SK-N-SH (cell line): ENCODE measurements at regions not wholly inside any gene's neighbourhood (a gene's known extent, or its start where the extent isn't known, plus 50 kb on each side); places are given as distances from the start of the nearest gene placed in this dataset.

Experiments used
- CTCF ChIA-PET: fragments of 300-600, 350-600 bp; formaldehyde crosslinking; extraction: SDS; loops from one replicate; lab custom pipeline; 2021; lab: Yijun Ruan, JAX
- POLR2A ChIA-PET: fragments of 350-600 bp; sonication (Branson Sonifier 250); formaldehyde crosslinking; extraction: SDS; loops from one replicate; lab custom pipeline; 2020; ENCODE audit warnings: antibody characterized with exemption, inconsistent platforms; lab: Yijun Ruan, JAX
- DNase-seq: peaks from one replicate; pipeline ENCODE4 v3.0.0; 2012
- H2AFZ ChIP-seq: fragments of 200-600 bp; sonication (generic); 2 replicates; pipeline ENCODE4 v1.8.1; 2016; ENCODE audit warnings: antibody characterized with exemption, mild to moderate bottlenecking, low read depth
- H3F3A ChIP-seq: fragments of 200-600 bp; sonication (generic); replicated peaks from 2 replicates; pipeline ENCODE3; 2016; ENCODE audit warnings: antibody characterized with exemption, mild to moderate bottlenecking; ENCODE audit not compliant: insufficient read depth
- H3K27ac ChIP-seq, 2 experiments: fragments of 200-500 bp in 1 of 2; fragments of 200-600 bp in 1 of 2; sonication (Bioruptor generic) in 1 of 2; sonication (generic), shearing (Covaris generic) in 1 of 2; 2 replicates each; pipeline versions ENCODE4 v1.5.1 to v1.6.1; 2014 to 2016; ENCODE audit warnings: low read depth in 2 of 2, inconsistent platforms in 1 of 2, low read length in 1 of 2, mild to moderate bottlenecking in 1 of 2, mixed read lengths in 1 of 2
- H3K27me3 ChIP-seq: fragments of 200-600 bp; sonication (generic), shearing (Covaris generic); 2 replicates; pipeline ENCODE4 v1.6.1; 2016; ENCODE audit warnings: mixed run types; ENCODE audit not compliant: insufficient read depth
- H3K36me3 ChIP-seq, 2 experiments: fragments of 200-500 bp in 1 of 2; fragments of 200-600 bp in 1 of 2; sonication (Bioruptor generic) in 1 of 2; sonication (generic) in 1 of 2; replicated peaks in 1 of 2; 2 replicates each; pipeline versions ENCODE3 to v1.5.1; 2014 to 2016; ENCODE audit warnings: low read length in 1 of 2, mild to moderate bottlenecking in 1 of 2; ENCODE audit not compliant: insufficient read depth in 2 of 2, control insufficient read depth in 1 of 2
- H3K4me1 ChIP-seq, 2 experiments: fragments of 200-500 bp in 1 of 2; fragments of 200-600 bp in 1 of 2; sonication (Bioruptor generic) in 1 of 2; sonication (generic), shearing (Covaris generic) in 1 of 2; 2 replicates each; pipeline versions ENCODE4 v1.5.1 to v1.6.1; 2014 to 2016; ENCODE audit warnings: low read depth in 1 of 2, low read length in 1 of 2, mixed run types in 1 of 2; ENCODE audit not compliant: insufficient read depth in 2 of 2, control insufficient read depth in 1 of 2
- H3K4me2 ChIP-seq: fragments of 200-600 bp; sonication (generic), shearing (Covaris generic); 2 replicates; pipeline ENCODE4 v1.6.1; 2017; ENCODE audit warnings: mixed run types
- H3K4me3 ChIP-seq, 2 experiments: fragments of 200-500 bp in 1 of 2; fragments of 200-600 bp in 1 of 2; sonication (Bioruptor generic) in 1 of 2; sonication (generic), shearing (Covaris generic) in 1 of 2; 2 replicates each; pipeline versions ENCODE4 v1.5.1 to v1.8.1; 2014 to 2016; ENCODE audit warnings: low read depth in 2 of 2, inconsistent platforms in 1 of 2, low read length in 1 of 2, mild to moderate bottlenecking in 1 of 2, mixed read lengths in 1 of 2, moderate library complexity in 1 of 2
- H3K79me2 ChIP-seq: fragments of 200-600 bp; sonication (generic); 2 replicates; pipeline ENCODE4 v1.8.1; 2017; ENCODE audit warnings: mild to moderate bottlenecking; ENCODE audit not compliant: insufficient read depth
- H3K9ac ChIP-seq: fragments of 200-600 bp; sonication (generic); 2 replicates; pipeline ENCODE4 v1.6.1; 2017; ENCODE audit warnings: mixed run types
- H3K9me2 ChIP-seq: fragments of 200-600 bp; sonication (generic); 2 replicates; pipeline ENCODE4 v1.6.1; 2017; ENCODE audit warnings: mixed run types
- H3K9me3 ChIP-seq: fragments of 200-600 bp; sonication (generic); 2 replicates; pipeline ENCODE4 v1.6.1; 2017; ENCODE audit warnings: mixed run types, mild to moderate bottlenecking, moderate library complexity
- H4K20me1 ChIP-seq: fragments of 200-600 bp; sonication (generic); 2 replicates; pipeline ENCODE4 v1.6.1; 2017; ENCODE audit warnings: mild to moderate bottlenecking, mixed run types; ENCODE audit not compliant: insufficient read depth
- CHD2 ChIP-seq: fragments of 150-350 bp; IDR thresholded peaks from 2 replicates; pipeline ENCODE4 v1.6.1; 2018; ENCODE audit warnings: low read length; ENCODE audit not compliant: partially characterized antibody
- ELF1 ChIP-seq: IDR thresholded peaks from 2 replicates; pipeline ENCODE4 v1.4.0; 2012
- EP300 ChIP-seq, 2 experiments: IDR thresholded peaks; 2 replicates each; pipeline versions ENCODE4 v1.4.0 to v1.6.1; 2012; ENCODE audit warnings: borderline replicate concordance in 1 of 2, low read depth in 1 of 2, low read length in 1 of 2
- EZH2phosphoT487 ChIP-seq: fragments of 200-600 bp; sonication (generic); IDR thresholded peaks from 2 replicates; pipeline ENCODE4 v1.6.1; 2017; ENCODE audit warnings: low read depth, mixed run types, mild to moderate bottlenecking, antibody characterized with exemption, moderate library complexity, borderline replicate concordance
- FOSL2 ChIP-seq: IDR thresholded peaks from 2 replicates; pipeline ENCODE4 v1.4.0; 2012; ENCODE audit warnings: low read depth, mild to moderate bottlenecking, moderate library complexity, borderline replicate concordance
- FOXJ3 ChIP-seq: sonication (generic); formaldehyde crosslinking; IDR thresholded peaks from 2 replicates; pipeline ENCODE4 v1.5.1; 2020; ENCODE audit warnings: mild to moderate bottlenecking, missing genetic modification reagents
- FOXM1 ChIP-seq: IDR thresholded peaks from 2 replicates; pipeline ENCODE4 v1.4.0; 2012; ENCODE audit warnings: low read depth, mild to moderate bottlenecking
- GATA2 ChIP-seq: sonication (generic); formaldehyde crosslinking; IDR thresholded peaks from 2 replicates; pipeline ENCODE4 v1.5.0; 2020; ENCODE audit warnings: mild to moderate bottlenecking, missing genetic modification reagents
- NRF1 ChIP-seq: IDR thresholded peaks from 2 replicates; pipeline ENCODE4 v1.6.1; 2012; ENCODE audit warnings: low read depth, mild to moderate bottlenecking, low read length
- POLR2AphosphoS5 ChIP-seq: IDR thresholded peaks from 2 replicates; pipeline ENCODE4 v1.6.1; 2012; ENCODE audit warnings: low read depth, low read length
- RAD21 ChIP-seq: IDR thresholded peaks from 2 replicates; pipeline ENCODE4 v1.6.1; 2012; ENCODE audit warnings: mild to moderate bottlenecking, low read length
- RXRA ChIP-seq: IDR thresholded peaks from 2 replicates; pipeline ENCODE4 v1.4.0; 2012; ENCODE audit warnings: low read depth, mild to moderate bottlenecking, borderline replicate concordance
- SMC3 ChIP-seq: IDR thresholded peaks from 2 replicates; pipeline ENCODE4 v1.6.1; 2012; ENCODE audit warnings: low read depth, low read length, improper control_type of control experiment
- TAF1 ChIP-seq: IDR thresholded peaks from 2 replicates; pipeline ENCODE4 v1.6.1; 2012; ENCODE audit warnings: low read depth, mild to moderate bottlenecking, low read length, moderate library complexity, borderline replicate concordance
- WGBS: methylation state at CpG from one replicate; pipeline ENCODE4 v1.1.6; 2017; ENCODE audit warnings: low lambda C conversion rate; 5-methylcytosine and 5-hydroxymethylcytosine counted together
- TF ChIP-seq, protein P1 (sequence below): fragments of 150-350 bp; IDR thresholded peaks from 2 replicates; pipeline ENCODE4 v1.6.1; 2016; ENCODE audit warnings: mild to moderate bottlenecking, low read depth, low read length
- TF ChIP-seq, protein P2 (sequence below): fragments of 200-600 bp; sonication (generic); IDR thresholded peaks from 2 replicates; pipeline ENCODE4 v1.6.1; 2017; ENCODE audit warnings: antibody characterized with exemption, mild to moderate bottlenecking, moderate library complexity
- TF ChIP-seq, protein P3 (sequence below): IDR thresholded peaks from 2 replicates; pipeline ENCODE4 v1.6.1; 2012; ENCODE audit warnings: mild to moderate bottlenecking, low read depth, low read length, moderate library complexity
- TF ChIP-seq, protein P4 (sequence below): fragments of 150-350 bp; IDR thresholded peaks from 2 replicates; pipeline ENCODE4 v1.6.1; 2017; ENCODE audit warnings: antibody characterized with exemption, low read length, low read depth, borderline replicate concordance
- TF ChIP-seq, protein P5 (sequence below): IDR thresholded peaks from 2 replicates; pipeline ENCODE4; 2012

DNA sequence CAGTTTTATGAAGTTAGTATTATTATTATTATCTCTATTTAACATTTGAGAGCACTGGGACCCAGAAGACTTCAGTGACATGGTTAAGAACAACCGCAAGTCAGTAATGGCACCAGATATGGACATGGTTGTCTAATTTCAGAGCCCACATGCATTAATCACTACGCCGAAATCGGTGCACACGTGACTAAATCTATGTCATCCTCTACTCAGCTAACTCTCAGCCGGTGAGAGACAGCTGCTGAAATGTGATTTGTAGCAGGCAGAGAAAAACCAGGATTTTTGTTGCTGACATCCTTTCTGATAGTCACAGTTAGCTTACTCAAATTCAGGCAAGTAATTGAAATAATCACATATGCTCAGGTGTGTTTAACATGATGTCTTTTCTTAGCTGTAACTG is 127.7 kb downstream of the SPAG6 start:
- Histone ChIP-seq H3K4me1 (peaks cover 0 to 5% of the 10 kb centered on the region in 2 experiments; a peak in 1 of 4 replicates), H3K9me3 (no peaks in the 10 kb centered on the region), H3K4me2 (no peak overlapping the region), H3K4me3 (no peak overlapping the region), H3K9ac (no peak overlapping the region), H3K9me2 (no peaks in the 10 kb centered on the region), H3K27me3 (peaks cover 12% of the 10 kb centered on the region; the same call in 1 of the 2 replicates), H3K36me3 (no peaks in the 10 kb centered on the region), H3K79me2 (no peaks in the 10 kb centered on the region), H3K27ac (no peak overlapping the region), H4K20me1 (no peaks in the 10 kb centered on the region), H3F3A (no peaks in the 10 kb centered on the region), H2AFZ (no peak overlapping the region)
- 91% methylated on average over 6 of the region's 6 CpGs for WGBS
- no peak for DNase-seq
- CTCF ChIA-PET, result interaction anchor here (1.1 to 2.1 kb wide), 4 partner anchors 13 to 77 kb away, joined by 4 to 8 read pairs (median 5); no protein-coding TSS in a partner anchor
- POLR2A ChIA-PET, result no interaction called here
- TF ChIP-seq, protein P1, sequence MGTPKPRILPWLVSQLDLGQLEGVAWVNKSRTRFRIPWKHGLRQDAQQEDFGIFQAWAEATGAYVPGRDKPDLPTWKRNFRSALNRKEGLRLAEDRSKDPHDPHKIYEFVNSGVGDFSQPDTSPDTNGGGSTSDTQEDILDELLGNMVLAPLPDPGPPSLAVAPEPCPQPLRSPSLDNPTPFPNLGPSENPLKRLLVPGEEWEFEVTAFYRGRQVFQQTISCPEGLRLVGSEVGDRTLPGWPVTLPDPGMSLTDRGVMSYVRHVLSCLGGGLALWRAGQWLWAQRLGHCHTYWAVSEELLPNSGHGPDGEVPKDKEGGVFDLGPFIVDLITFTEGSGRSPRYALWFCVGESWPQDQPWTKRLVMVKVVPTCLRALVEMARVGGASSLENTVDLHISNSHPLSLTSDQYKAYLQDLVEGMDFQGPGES, result no peak
- TF ChIP-seq FOSL2 (no peak), NRF1 (no peak), RAD21 (no peak), RXRA (no peak), GATA2 (CRISPR knock-in tag) (no peak), ELF1 (no peak), CHD2 (no peak), FOXM1 (no peak), SMC3 (no peak), FOXJ3 (CRISPR knock-in tag) (no peak), POLR2AphosphoS5 (no peak), TAF1 (no peak), EZH2phosphoT487 (no peak), EP300 (IDR thresholded peaks at IDR 0.05; ENCODE audit: borderline replicate concordance in 1 of 2, low read depth in 1 of 2, low read length in 1 of 2) (no peak)
- TF ChIP-seq, protein P2, sequence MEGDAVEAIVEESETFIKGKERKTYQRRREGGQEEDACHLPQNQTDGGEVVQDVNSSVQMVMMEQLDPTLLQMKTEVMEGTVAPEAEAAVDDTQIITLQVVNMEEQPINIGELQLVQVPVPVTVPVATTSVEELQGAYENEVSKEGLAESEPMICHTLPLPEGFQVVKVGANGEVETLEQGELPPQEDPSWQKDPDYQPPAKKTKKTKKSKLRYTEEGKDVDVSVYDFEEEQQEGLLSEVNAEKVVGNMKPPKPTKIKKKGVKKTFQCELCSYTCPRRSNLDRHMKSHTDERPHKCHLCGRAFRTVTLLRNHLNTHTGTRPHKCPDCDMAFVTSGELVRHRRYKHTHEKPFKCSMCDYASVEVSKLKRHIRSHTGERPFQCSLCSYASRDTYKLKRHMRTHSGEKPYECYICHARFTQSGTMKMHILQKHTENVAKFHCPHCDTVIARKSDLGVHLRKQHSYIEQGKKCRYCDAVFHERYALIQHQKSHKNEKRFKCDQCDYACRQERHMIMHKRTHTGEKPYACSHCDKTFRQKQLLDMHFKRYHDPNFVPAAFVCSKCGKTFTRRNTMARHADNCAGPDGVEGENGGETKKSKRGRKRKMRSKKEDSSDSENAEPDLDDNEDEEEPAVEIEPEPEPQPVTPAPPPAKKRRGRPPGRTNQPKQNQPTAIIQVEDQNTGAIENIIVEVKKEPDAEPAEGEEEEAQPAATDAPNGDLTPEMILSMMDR, result no peak
- TF ChIP-seq, protein P3, sequence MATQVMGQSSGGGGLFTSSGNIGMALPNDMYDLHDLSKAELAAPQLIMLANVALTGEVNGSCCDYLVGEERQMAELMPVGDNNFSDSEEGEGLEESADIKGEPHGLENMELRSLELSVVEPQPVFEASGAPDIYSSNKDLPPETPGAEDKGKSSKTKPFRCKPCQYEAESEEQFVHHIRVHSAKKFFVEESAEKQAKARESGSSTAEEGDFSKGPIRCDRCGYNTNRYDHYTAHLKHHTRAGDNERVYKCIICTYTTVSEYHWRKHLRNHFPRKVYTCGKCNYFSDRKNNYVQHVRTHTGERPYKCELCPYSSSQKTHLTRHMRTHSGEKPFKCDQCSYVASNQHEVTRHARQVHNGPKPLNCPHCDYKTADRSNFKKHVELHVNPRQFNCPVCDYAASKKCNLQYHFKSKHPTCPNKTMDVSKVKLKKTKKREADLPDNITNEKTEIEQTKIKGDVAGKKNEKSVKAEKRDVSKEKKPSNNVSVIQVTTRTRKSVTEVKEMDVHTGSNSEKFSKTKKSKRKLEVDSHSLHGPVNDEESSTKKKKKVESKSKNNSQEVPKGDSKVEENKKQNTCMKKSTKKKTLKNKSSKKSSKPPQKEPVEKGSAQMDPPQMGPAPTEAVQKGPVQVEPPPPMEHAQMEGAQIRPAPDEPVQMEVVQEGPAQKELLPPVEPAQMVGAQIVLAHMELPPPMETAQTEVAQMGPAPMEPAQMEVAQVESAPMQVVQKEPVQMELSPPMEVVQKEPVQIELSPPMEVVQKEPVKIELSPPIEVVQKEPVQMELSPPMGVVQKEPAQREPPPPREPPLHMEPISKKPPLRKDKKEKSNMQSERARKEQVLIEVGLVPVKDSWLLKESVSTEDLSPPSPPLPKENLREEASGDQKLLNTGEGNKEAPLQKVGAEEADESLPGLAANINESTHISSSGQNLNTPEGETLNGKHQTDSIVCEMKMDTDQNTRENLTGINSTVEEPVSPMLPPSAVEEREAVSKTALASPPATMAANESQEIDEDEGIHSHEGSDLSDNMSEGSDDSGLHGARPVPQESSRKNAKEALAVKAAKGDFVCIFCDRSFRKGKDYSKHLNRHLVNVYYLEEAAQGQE, result no peak
- TF ChIP-seq, protein P4, sequence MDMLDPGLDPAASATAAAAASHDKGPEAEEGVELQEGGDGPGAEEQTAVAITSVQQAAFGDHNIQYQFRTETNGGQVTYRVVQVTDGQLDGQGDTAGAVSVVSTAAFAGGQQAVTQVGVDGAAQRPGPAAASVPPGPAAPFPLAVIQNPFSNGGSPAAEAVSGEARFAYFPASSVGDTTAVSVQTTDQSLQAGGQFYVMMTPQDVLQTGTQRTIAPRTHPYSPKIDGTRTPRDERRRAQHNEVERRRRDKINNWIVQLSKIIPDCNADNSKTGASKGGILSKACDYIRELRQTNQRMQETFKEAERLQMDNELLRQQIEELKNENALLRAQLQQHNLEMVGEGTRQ, result no peak
- TF ChIP-seq, protein P5, sequence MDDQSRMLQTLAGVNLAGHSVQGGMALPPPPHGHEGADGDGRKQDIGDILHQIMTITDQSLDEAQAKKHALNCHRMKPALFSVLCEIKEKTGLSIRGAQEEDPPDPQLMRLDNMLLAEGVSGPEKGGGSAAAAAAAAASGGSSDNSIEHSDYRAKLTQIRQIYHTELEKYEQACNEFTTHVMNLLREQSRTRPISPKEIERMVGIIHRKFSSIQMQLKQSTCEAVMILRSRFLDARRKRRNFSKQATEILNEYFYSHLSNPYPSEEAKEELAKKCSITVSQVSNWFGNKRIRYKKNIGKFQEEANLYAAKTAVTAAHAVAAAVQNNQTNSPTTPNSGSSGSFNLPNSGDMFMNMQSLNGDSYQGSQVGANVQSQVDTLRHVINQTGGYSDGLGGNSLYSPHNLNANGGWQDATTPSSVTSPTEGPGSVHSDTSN, result no peak
